ENCODE measurements at regions not wholly inside any gene's neighbourhood (a gene's known extent, or its start where the extent isn't known, plus 50 kb on each side); places are given as distances from the start of the nearest gene placed in this dataset.

- H3K27ac Mint-ChIP-seq = no peak overlapping the region
- H3K36me3 Mint-ChIP-seq (ENCODE audit: low read depth) = no peaks in the 10 kb centered on the region
These were observed 329.2 kb downstream of the OSTF1 start for GRCh38 chr9:75417471-75417870.

GRCh38 chr9:75418518-75418917, 330.2 kb downstream of the OSTF1 start:
- Mint-ChIP-seq H3K27me3 (ENCODE audit: low read depth) (peaks cover 29% of the 10 kb centered on the region), H3K9me3 (no peaks in the 10 kb centered on the region), H3K27ac (no peak overlapping the region), H3K4me3 (no peak overlapping the region), H3K4me1 (peaks cover 21% of the 10 kb centered on the region), H3K36me3 (ENCODE audit: low read depth) (no peaks in the 10 kb centered on the region)
- TF ChIP-seq CTCF (IDR thresholded peaks at IDR 0.05; ENCODE audit: unreplicated experiment in 3 of 3) = no peak

More at GRCh38 chr9:75417471-75417870, 329.2 kb downstream of the OSTF1 start:
- no peaks in the 10 kb centered on the region for H3K9me3 Mint-ChIP-seq
- peaks cover 22% of the 10 kb centered on the region for H3K4me1 Mint-ChIP-seq
- H3K27me3 Mint-ChIP-seq (ENCODE audit: low read depth) = peaks cover 32% of the 10 kb centered on the region
- no peak for TF ChIP-seq CTCF (IDR thresholded peaks at IDR 0.05; ENCODE audit: unreplicated experiment in 3 of 3)
- no peak overlapping the region for H3K4me3 Mint-ChIP-seq

- no peaks in the 10 kb centered on the region for H3K36me3 Mint-ChIP-seq (ENCODE audit: low read depth)
- no peak for TF ChIP-seq CTCF (IDR thresholded peaks at IDR 0.05; ENCODE audit: unreplicated experiment in 3 of 3)
- H3K4me1 Mint-ChIP-seq = peaks cover 6% of the 10 kb centered on the region
- H3K4me3 Mint-ChIP-seq = no peak overlapping the region
- no peak overlapping the region for H3K27ac Mint-ChIP-seq
- no peaks in the 10 kb centered on the region for H3K9me3 Mint-ChIP-seq
- H3K27me3 Mint-ChIP-seq (ENCODE audit: low read depth) = peaks cover 35% of the 10 kb centered on the region
These were observed 334.7 kb downstream of the OSTF1 start for GRCh38 chr9:75422944-75423522.

- H3K27me3 Mint-ChIP-seq (ENCODE audit: low read depth) = peaks cover 58% of the 10 kb centered on the region
- no peak overlapping the region for H3K4me3 Mint-ChIP-seq
- no peaks in the 10 kb centered on the region for H3K9me3 Mint-ChIP-seq
- peaks cover 11% of the 10 kb centered on the region for H3K4me1 Mint-ChIP-seq
- TF ChIP-seq CTCF (IDR thresholded peaks at IDR 0.05; ENCODE audit: unreplicated experiment in 3 of 3) = no peak
- peak overlapping the region in 2 of 3 experiments; percentile 25 to 28 for H3K27ac Mint-ChIP-seq
- no peaks in the 10 kb centered on the region for H3K36me3 Mint-ChIP-seq (ENCODE audit: low read depth)
These were observed 341.5 kb downstream of the OSTF1 start for GRCh38 chr9:75429531-75430475.

- H3K36me3 Mint-ChIP-seq (ENCODE audit: low read depth) = no peaks in the 10 kb centered on the region
- peak overlapping the region in 1 of 3 experiments; percentile 19 for H3K27ac Mint-ChIP-seq
- H3K9me3 Mint-ChIP-seq = no peaks in the 10 kb centered on the region
- peaks cover 11% of the 10 kb centered on the region for H3K4me1 Mint-ChIP-seq
- H3K27me3 Mint-ChIP-seq (ENCODE audit: low read depth) = peaks cover 60% of the 10 kb centered on the region
- TF ChIP-seq CTCF (IDR thresholded peaks at IDR 0.05; ENCODE audit: unreplicated experiment in 3 of 3) = no peak
- no peak overlapping the region for H3K4me3 Mint-ChIP-seq
These were observed 343.1 kb downstream of the OSTF1 start for GRCh38 chr9:75431375-75431774.

Data from nephron (organoid).